Esophagus squamous epithelium (tissue), 5 donors: ENCODE measurements at regions not wholly inside any gene's neighbourhood (a gene's known extent, or its start where the extent isn't known, plus 50 kb on each side); places are given as distances from the start of the nearest gene placed in this dataset.

ENCODE experiments used
- DNase-seq: peaks from one replicate; lab custom pipeline; 2025; lab: John Stamatoyannopoulos, UW
- H3K27ac ChIP-seq, 4 donors: fragments of 200-600 bp; sonication (generic); one replicate each; pipeline ENCODE4 v1.5.1; 2016 to 2019; ENCODE audit warnings: mild to moderate bottlenecking in 1 of 4
- H3K27me3 ChIP-seq, 4 donors: fragments of 200-600 bp; sonication (generic); 1 replicate in 3 of 4; 2 replicates in 1 of 4; pipeline versions ENCODE4 v1.5.1 to v1.6.0; 2017 to 2021; ENCODE audit warnings: antibody characterized with exemption in 1 of 4
- H3K36me3 ChIP-seq, 3 donors: fragments of 200-600 bp; sonication (generic); one replicate each; pipeline ENCODE4 v1.5.1; 2016 to 2019
- H3K4me1 ChIP-seq, 3 donors: fragments of 200-600 bp; sonication (generic); one replicate each; pipeline ENCODE4 v1.5.1; 2017 to 2019
- H3K4me3 ChIP-seq, 4 donors: fragments of 200-600 bp; sonication (generic); 1 replicate in 3 of 4; 2 replicates in 1 of 4; pipeline ENCODE4 v1.5.1; 2016 to 2019; ENCODE audit warnings: mild to moderate bottlenecking in 2 of 4, moderate library complexity in 1 of 4
- H3K9me3 ChIP-seq, 3 donors: fragments of 200-600 bp; sonication (generic); one replicate each; pipeline ENCODE4 v1.5.1; 2016 to 2019
- CTCF ChIP-seq, 6 experiments: fragments of 450-650 bp in 4 of 6; fragments of 200-600 bp in 2 of 6; sonication (generic) in 2 of 6; IDR thresholded peaks; one replicate each; pipeline ENCODE4 v1.5.1; 2016 to 2019; ENCODE audit warnings: antibody characterized with exemption in 6 of 6, mild to moderate bottlenecking in 4 of 6, moderate library complexity in 4 of 6
- POLR2A ChIP-seq, 4 donors: fragments of 450-650 bp; IDR thresholded peaks; one replicate each; pipeline ENCODE4 v1.6.1; 2017; ENCODE audit warnings: antibody characterized with exemption in 4 of 4, mild to moderate bottlenecking in 4 of 4, moderate library complexity in 3 of 4
- WGBS, 2 donors: methylation state at CpG; one replicate each; pipeline ENCODE4 v1.1.5; 2018; 5-methylcytosine and 5-hydroxymethylcytosine counted together
- intact Hi-C: fragments of 100-400 bp; cut with DNase I; formaldehyde crosslinking; loops from one replicate; pipeline ENCODE4 v1.15.0; 2022
- donor health status: DM: yes; HTN: yes; CAD: no.

- no peak for TF ChIP-seq CTCF (IDR thresholded peaks at IDR 0.05)
- Histone ChIP-seq H3K4me1 (no peaks in the 10 kb centered on the region), H3K27ac (no peak overlapping the region), H3K9me3 (no peaks in the 10 kb centered on the region), H3K4me3 (no peak overlapping the region), H3K27me3 (no peaks in the 10 kb centered on the region), H3K36me3 (no peaks in the 10 kb centered on the region)
- 91 to 95% methylated on average over 5 of the region's 5 CpGs for WGBS, 2 donors
- intact Hi-C loops: no loop called here
- no peak for DNase-seq
Observed at GRCh38 chr9:3672399-3672798, 146.6 kb upstream of the RFX3 start.

GRCh38 chr9:3664044-3664443, 138.2 kb upstream of the RFX3 start:
- 63 to 71% methylated on average over 1 of the region's 1 CpG for WGBS, 2 donors
- intact Hi-C loops: no loop called here
- H3K27ac ChIP-seq: no peak overlapping the region
- no peaks in the 10 kb centered on the region for H3K4me1 ChIP-seq
- H3K9me3 ChIP-seq: no peaks in the 10 kb centered on the region
- no peaks in the 10 kb centered on the region for H3K27me3 ChIP-seq
- no peak overlapping the region for H3K4me3 ChIP-seq
- H3K36me3 ChIP-seq: no peaks in the 10 kb centered on the region
- TF ChIP-seq POLR2A (IDR thresholded peaks at IDR 0.05) (no peak), CTCF (IDR thresholded peaks at IDR 0.05) (no peak)
- DNase-seq: no peak

GRCh38 chr9:3662671-3663070, 136.9 kb upstream of the RFX3 start:
- no peak for DNase-seq
- no peak overlapping the region for H3K4me3 ChIP-seq
- H3K9me3 ChIP-seq: no peaks in the 10 kb centered on the region
- intact Hi-C loops: no loop called here
- no peaks in the 10 kb centered on the region for H3K27me3 ChIP-seq
- no peaks in the 10 kb centered on the region for H3K36me3 ChIP-seq
- no peaks in the 10 kb centered on the region for H3K4me1 ChIP-seq
- TF ChIP-seq POLR2A (IDR thresholded peaks at IDR 0.05): no peak
- no peak for TF ChIP-seq CTCF (IDR thresholded peaks at IDR 0.05)
- 61 to 63% methylated on average over 4 of the region's 4 CpGs for WGBS, 2 donors
- no peak overlapping the region for H3K27ac ChIP-seq

- no peak overlapping the region for H3K27ac ChIP-seq
- H3K27me3 ChIP-seq: no peaks in the 10 kb centered on the region
- TF ChIP-seq CTCF (IDR thresholded peaks at IDR 0.05) (no peak), POLR2A (IDR thresholded peaks at IDR 0.05) (no peak)
- 56 to 64% methylated on average over 1 of the region's 1 CpG for WGBS, 2 donors
- no peaks in the 10 kb centered on the region for H3K4me1 ChIP-seq
- DNase-seq: no peak
- no peaks in the 10 kb centered on the region for H3K36me3 ChIP-seq
- intact Hi-C loops: no loop called here
- H3K4me3 ChIP-seq: no peak overlapping the region
- no peaks in the 10 kb centered on the region for H3K9me3 ChIP-seq
Observed at GRCh38 chr9:3660936-3661335, 135.1 kb upstream of the RFX3 start.

GRCh38 chr9:3659647-3660046, 133.8 kb upstream of the RFX3 start:
- TF ChIP-seq CTCF (IDR thresholded peaks at IDR 0.05) (no peak), POLR2A (IDR thresholded peaks at IDR 0.05) (no peak)
- Histone ChIP-seq H3K4me1 (no peaks in the 10 kb centered on the region), H3K27ac (no peak overlapping the region), H3K9me3 (no peaks in the 10 kb centered on the region), H3K4me3 (no peak overlapping the region), H3K36me3 (no peaks in the 10 kb centered on the region), H3K27me3 (no peaks in the 10 kb centered on the region)
- WGBS, 2 donors: 75 to 79% methylated on average over 2 of the region's 2 CpGs
- intact Hi-C loops: no loop called here
- DNase-seq: no peak
